A172 (cell line): ENCODE measurements at regions not wholly inside any gene's neighbourhood (a gene's known extent, or its start where the extent isn't known, plus 50 kb on each side); places are given as distances from the start of the nearest gene placed in this dataset.
"Not testable (repeated sequence)": the region's sequence is repeated elsewhere in the genome, so short reads cannot be mapped to it uniquely, and the experiment has no call there.

Experiments
- DNase-seq: peaks from one replicate; pipeline ENCODE4 v3.0.0-alpha.2; 2015; ENCODE audit warnings: low spot score

- DNase-seq: peak; percentile 55
These were observed 268.0 kb upstream of the TMEM132C start for GRCh38 chr12:127998988-127999387.

- DNase-seq: no peak
These were observed 262.5 kb upstream of the TMEM132C start for GRCh38 chr12:128004383-128004938.

- DNase-seq: no peak
These were observed 259.7 kb upstream of the TMEM132C start for GRCh38 chr12:128007250-128007649.

- DNase-seq: peak; percentile 58
These were observed 258.6 kb upstream of the TMEM132C start for GRCh38 chr12:128008341-128008740.

GRCh38 chr12:128009108-128009507 is 257.9 kb upstream of the TMEM132C start:
- DNase-seq: no peak

GRCh38 chr12:128012110-128012509 is 254.9 kb upstream of the TMEM132C start:
- no peak for DNase-seq

GRCh38 chr12:128015276-128015675 is 251.7 kb upstream of the TMEM132C start:
- no peak for DNase-seq

- no peak for DNase-seq
These were observed 248.9 kb upstream of the TMEM132C start for GRCh38 chr12:128018067-128018466.

- no peak for DNase-seq
These were observed 246.9 kb upstream of the TMEM132C start for GRCh38 chr12:128019996-128020544.

- no peak for DNase-seq
These were observed 245.4 kb upstream of the TMEM132C start for GRCh38 chr12:128021561-128021960.

- no peak for DNase-seq
These were observed 241.3 kb upstream of the TMEM132C start for GRCh38 chr12:128025589-128026245.

- no peak for DNase-seq
These were observed 240.0 kb upstream of the TMEM132C start for GRCh38 chr12:128026696-128027574.

- DNase-seq: no peak
These were observed 233.5 kb upstream of the TMEM132C start for GRCh38 chr12:128033473-128033872.

- DNase-seq: no peak
These were observed 226.0 kb upstream of the TMEM132C start for GRCh38 chr12:128040971-128041370.

GRCh38 chr12:128042283-128042682 is 224.7 kb upstream of the TMEM132C start:
- not testable (repeated sequence) for DNase-seq

- no peak for DNase-seq
These were observed 224.1 kb upstream of the TMEM132C start for GRCh38 chr12:128042825-128043224.

- no peak for DNase-seq
These were observed 223.7 kb upstream of the TMEM132C start for GRCh38 chr12:128043317-128043716.

- no peak for DNase-seq
These were observed 219.5 kb upstream of the TMEM132C start for GRCh38 chr12:128047266-128048060.

- DNase-seq: no peak
These were observed 214.6 kb upstream of the TMEM132C start for GRCh38 chr12:128052331-128052730.

GRCh38 chr12:128052777-128053176 is 214.2 kb upstream of the TMEM132C start:
- DNase-seq: no peak

GRCh38 chr12:128055567-128055966 is 211.4 kb upstream of the TMEM132C start:
- no peak for DNase-seq
